SK-N-SH (cell line): ENCODE measurements at regions not wholly inside any gene's neighbourhood (a gene's known extent, or its start where the extent isn't known, plus 50 kb on each side); places are given as distances from the start of the nearest gene placed in this dataset.

Experiments
- CTCF ChIA-PET: fragments of 300-600, 350-600 bp; formaldehyde crosslinking; extraction: SDS; loops from one replicate; lab custom pipeline; 2021; lab: Yijun Ruan, JAX
- POLR2A ChIA-PET: fragments of 350-600 bp; sonication (Branson Sonifier 250); formaldehyde crosslinking; extraction: SDS; loops from one replicate; lab custom pipeline; 2020; ENCODE audit warnings: antibody characterized with exemption, inconsistent platforms; lab: Yijun Ruan, JAX
- DNase-seq: peaks from one replicate; pipeline ENCODE4 v3.0.0; 2012
- H2AFZ ChIP-seq: fragments of 200-600 bp; sonication (generic); 2 replicates; pipeline ENCODE4 v1.8.1; 2016; ENCODE audit warnings: antibody characterized with exemption, mild to moderate bottlenecking, low read depth
- H3F3A ChIP-seq: fragments of 200-600 bp; sonication (generic); replicated peaks from 2 replicates; pipeline ENCODE3; 2016; ENCODE audit warnings: antibody characterized with exemption, mild to moderate bottlenecking; ENCODE audit not compliant: insufficient read depth
- H3K27ac ChIP-seq, 2 experiments: fragments of 200-500 bp in 1 of 2; fragments of 200-600 bp in 1 of 2; sonication (Bioruptor generic) in 1 of 2; sonication (generic), shearing (Covaris generic) in 1 of 2; 2 replicates each; pipeline versions ENCODE4 v1.5.1 to v1.6.1; 2014 to 2016; ENCODE audit warnings: low read depth in 2 of 2, inconsistent platforms in 1 of 2, low read length in 1 of 2, mild to moderate bottlenecking in 1 of 2, mixed read lengths in 1 of 2
- H3K27me3 ChIP-seq: fragments of 200-600 bp; sonication (generic), shearing (Covaris generic); 2 replicates; pipeline ENCODE4 v1.6.1; 2016; ENCODE audit warnings: mixed run types; ENCODE audit not compliant: insufficient read depth
- H3K36me3 ChIP-seq, 2 experiments: fragments of 200-500 bp in 1 of 2; fragments of 200-600 bp in 1 of 2; sonication (Bioruptor generic) in 1 of 2; sonication (generic) in 1 of 2; replicated peaks in 1 of 2; 2 replicates each; pipeline versions ENCODE3 to v1.5.1; 2014 to 2016; ENCODE audit warnings: low read length in 1 of 2, mild to moderate bottlenecking in 1 of 2; ENCODE audit not compliant: insufficient read depth in 2 of 2, control insufficient read depth in 1 of 2
- H3K4me1 ChIP-seq, 2 experiments: fragments of 200-500 bp in 1 of 2; fragments of 200-600 bp in 1 of 2; sonication (Bioruptor generic) in 1 of 2; sonication (generic), shearing (Covaris generic) in 1 of 2; 2 replicates each; pipeline versions ENCODE4 v1.5.1 to v1.6.1; 2014 to 2016; ENCODE audit warnings: low read depth in 1 of 2, low read length in 1 of 2, mixed run types in 1 of 2; ENCODE audit not compliant: insufficient read depth in 2 of 2, control insufficient read depth in 1 of 2
- H3K4me2 ChIP-seq: fragments of 200-600 bp; sonication (generic), shearing (Covaris generic); 2 replicates; pipeline ENCODE4 v1.6.1; 2017; ENCODE audit warnings: mixed run types
- H3K4me3 ChIP-seq, 2 experiments: fragments of 200-500 bp in 1 of 2; fragments of 200-600 bp in 1 of 2; sonication (Bioruptor generic) in 1 of 2; sonication (generic), shearing (Covaris generic) in 1 of 2; 2 replicates each; pipeline versions ENCODE4 v1.5.1 to v1.8.1; 2014 to 2016; ENCODE audit warnings: low read depth in 2 of 2, inconsistent platforms in 1 of 2, low read length in 1 of 2, mild to moderate bottlenecking in 1 of 2, mixed read lengths in 1 of 2, moderate library complexity in 1 of 2
- H3K79me2 ChIP-seq: fragments of 200-600 bp; sonication (generic); 2 replicates; pipeline ENCODE4 v1.8.1; 2017; ENCODE audit warnings: mild to moderate bottlenecking; ENCODE audit not compliant: insufficient read depth
- H3K9ac ChIP-seq: fragments of 200-600 bp; sonication (generic); 2 replicates; pipeline ENCODE4 v1.6.1; 2017; ENCODE audit warnings: mixed run types
- H3K9me2 ChIP-seq: fragments of 200-600 bp; sonication (generic); 2 replicates; pipeline ENCODE4 v1.6.1; 2017; ENCODE audit warnings: mixed run types
- H3K9me3 ChIP-seq: fragments of 200-600 bp; sonication (generic); 2 replicates; pipeline ENCODE4 v1.6.1; 2017; ENCODE audit warnings: mixed run types, mild to moderate bottlenecking, moderate library complexity
- H4K20me1 ChIP-seq: fragments of 200-600 bp; sonication (generic); 2 replicates; pipeline ENCODE4 v1.6.1; 2017; ENCODE audit warnings: mild to moderate bottlenecking, mixed run types; ENCODE audit not compliant: insufficient read depth
- CHD2 ChIP-seq: fragments of 150-350 bp; IDR thresholded peaks from 2 replicates; pipeline ENCODE4 v1.6.1; 2018; ENCODE audit warnings: low read length; ENCODE audit not compliant: partially characterized antibody
- CTCF ChIP-seq: fragments of 200-600 bp; sonication (generic); IDR thresholded peaks from 2 replicates; pipeline ENCODE4 v1.6.1; 2017; ENCODE audit warnings: antibody characterized with exemption, mild to moderate bottlenecking, moderate library complexity
- EP300 ChIP-seq, 2 experiments: IDR thresholded peaks; 2 replicates each; pipeline versions ENCODE4 v1.4.0 to v1.6.1; 2012; ENCODE audit warnings: borderline replicate concordance in 1 of 2, low read depth in 1 of 2, low read length in 1 of 2
- EZH2phosphoT487 ChIP-seq: fragments of 200-600 bp; sonication (generic); IDR thresholded peaks from 2 replicates; pipeline ENCODE4 v1.6.1; 2017; ENCODE audit warnings: low read depth, mixed run types, mild to moderate bottlenecking, antibody characterized with exemption, moderate library complexity, borderline replicate concordance
- FOSL2 ChIP-seq: IDR thresholded peaks from 2 replicates; pipeline ENCODE4 v1.4.0; 2012; ENCODE audit warnings: low read depth, mild to moderate bottlenecking, moderate library complexity, borderline replicate concordance
- FOXJ3 ChIP-seq: sonication (generic); formaldehyde crosslinking; IDR thresholded peaks from 2 replicates; pipeline ENCODE4 v1.5.1; 2020; ENCODE audit warnings: mild to moderate bottlenecking, missing genetic modification reagents
- FOXM1 ChIP-seq: IDR thresholded peaks from 2 replicates; pipeline ENCODE4 v1.4.0; 2012; ENCODE audit warnings: low read depth, mild to moderate bottlenecking
- GABPA ChIP-seq: IDR thresholded peaks from 2 replicates; pipeline ENCODE4 v1.4.0; 2012; ENCODE audit warnings: low read depth, mild to moderate bottlenecking
- GATA2 ChIP-seq: sonication (generic); formaldehyde crosslinking; IDR thresholded peaks from 2 replicates; pipeline ENCODE4 v1.5.0; 2020; ENCODE audit warnings: mild to moderate bottlenecking, missing genetic modification reagents
- JUND ChIP-seq: IDR thresholded peaks from 2 replicates; pipeline ENCODE4 v1.4.0; 2012
- MEF2A ChIP-seq: IDR thresholded peaks from 2 replicates; pipeline ENCODE4 v1.4.0; 2012; ENCODE audit warnings: low read depth, borderline replicate concordance
- MXI1 ChIP-seq: IDR thresholded peaks from 2 replicates; pipeline ENCODE4 v1.6.1; 2012; ENCODE audit warnings: mild to moderate bottlenecking, low read depth, low read length, improper control_type of control experiment
- NFIC ChIP-seq: IDR thresholded peaks from 2 replicates; pipeline ENCODE4 v1.4.0; 2012; ENCODE audit warnings: borderline replicate concordance
- PBX3 ChIP-seq: IDR thresholded peaks from 2 replicates; pipeline ENCODE4; 2012
- POLR2AphosphoS5 ChIP-seq: IDR thresholded peaks from 2 replicates; pipeline ENCODE4 v1.6.1; 2012; ENCODE audit warnings: low read depth, low read length
- RCOR1 ChIP-seq: fragments of 150-350 bp; IDR thresholded peaks from 2 replicates; pipeline ENCODE4 v1.6.1; 2017; ENCODE audit warnings: antibody characterized with exemption, low read length
- RXRA ChIP-seq: IDR thresholded peaks from 2 replicates; pipeline ENCODE4 v1.4.0; 2012; ENCODE audit warnings: low read depth, mild to moderate bottlenecking, borderline replicate concordance
- SMC3 ChIP-seq: IDR thresholded peaks from 2 replicates; pipeline ENCODE4 v1.6.1; 2012; ENCODE audit warnings: low read depth, low read length, improper control_type of control experiment
- TAF1 ChIP-seq: IDR thresholded peaks from 2 replicates; pipeline ENCODE4 v1.6.1; 2012; ENCODE audit warnings: low read depth, mild to moderate bottlenecking, low read length, moderate library complexity, borderline replicate concordance
- TCF12 ChIP-seq: IDR thresholded peaks from 2 replicates; pipeline ENCODE4 v1.4.0; 2012
- TEAD4 ChIP-seq: IDR thresholded peaks from 2 replicates; pipeline ENCODE4 v1.4.0; 2012; ENCODE audit warnings: mild to moderate bottlenecking, borderline replicate concordance; ENCODE audit not compliant: insufficient read depth
- ZBTB33 ChIP-seq: IDR thresholded peaks from 2 replicates; pipeline ENCODE4 v1.4.0; 2012; ENCODE audit warnings: low read depth, borderline replicate concordance
- WGBS: methylation state at CpG from one replicate; pipeline ENCODE4 v1.1.6; 2017; ENCODE audit warnings: low lambda C conversion rate; 5-methylcytosine and 5-hydroxymethylcytosine counted together
- TF ChIP-seq, protein P1 (sequence below): fragments of 150-350 bp; IDR thresholded peaks from 2 replicates; pipeline ENCODE4 v1.6.1; 2016; ENCODE audit warnings: mild to moderate bottlenecking, low read depth, low read length
- TF ChIP-seq, protein P2 (sequence below): IDR thresholded peaks from 2 replicates; pipeline ENCODE4 v1.4.0; 2012; ENCODE audit warnings: low read depth, borderline replicate concordance
- TF ChIP-seq, protein P3 (sequence below): IDR thresholded peaks from 2 replicates; pipeline ENCODE4 v1.4.0; 2012; ENCODE audit warnings: low read depth

DNA sequence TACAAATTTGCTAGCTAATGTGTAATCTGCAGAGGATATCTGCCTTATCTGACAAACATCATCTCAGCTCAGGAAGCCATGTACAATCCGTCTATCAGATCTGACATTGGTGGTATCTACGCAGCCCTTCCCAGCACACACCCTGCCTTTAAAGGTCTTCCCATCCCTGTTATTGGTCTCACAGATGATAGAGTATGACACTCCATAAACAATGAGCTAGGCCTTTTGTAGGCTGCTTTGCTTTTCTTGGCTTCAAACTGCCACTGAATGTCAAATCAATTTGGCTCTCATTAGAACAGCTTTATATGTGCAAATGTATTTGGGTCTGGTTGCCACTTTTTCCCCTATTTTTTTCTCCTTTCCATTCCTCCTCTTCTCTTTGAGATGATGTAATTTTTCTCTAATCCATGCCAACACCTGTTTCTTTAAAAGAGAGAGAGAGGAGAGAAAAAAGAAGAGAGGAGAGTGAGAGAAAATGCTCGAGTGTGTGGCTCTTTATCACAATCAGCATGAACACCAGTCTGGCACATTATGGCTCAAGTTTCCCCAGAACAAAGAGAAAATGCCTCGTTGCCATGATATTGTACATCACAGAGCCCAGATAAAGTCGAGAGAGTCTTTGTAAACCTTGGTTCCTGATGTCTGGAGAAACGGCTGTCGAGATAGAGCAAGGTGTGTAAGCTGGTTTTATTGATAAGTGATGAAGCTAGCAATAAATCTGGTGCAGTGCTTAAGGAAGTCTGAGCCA, 80.8 kb upstream of the DPH6 start:
- Histone ChIP-seq H3K79me2 (no peaks in the 10 kb centered on the region), H3K27ac (peak overlapping the region; percentile 38 to 72; a peak in 3 of 4 replicates), H3F3A (peaks cover 9% of the 10 kb centered on the region), H2AFZ (no peak overlapping the region), H3K4me1 (peaks cover 0 to 11% of the 10 kb centered on the region in 2 experiments; a peak in 3 of 4 replicates), H3K9me3 (no peaks in the 10 kb centered on the region), H4K20me1 (no peaks in the 10 kb centered on the region), H3K9ac (no peak overlapping the region), H3K9me2 (no peaks in the 10 kb centered on the region), H3K36me3 (no peaks in the 10 kb centered on the region), H3K27me3 (no peaks in the 10 kb centered on the region), H3K4me2 (peak overlapping the region; percentile 25; the same call in 1 of the 2 replicates), H3K4me3 (no peak overlapping the region)
- DNase-seq, result peak; percentile 1
- POLR2A ChIA-PET, result no interaction called here
- 39% methylated on average over 7 of the region's 7 CpGs for WGBS
- CTCF ChIA-PET, result interaction anchor here (1.3 to 2.0 kb wide), 4 partner anchors 8 to 16 kb away, joined by 3 to 6 read pairs (median 4); no protein-coding TSS in a partner anchor
- TF ChIP-seq JUND (peak; percentile 64), FOXJ3 (no peak), TAF1 (no peak), TEAD4 (peak; percentile 20; the same call in 1 of the 2 replicates), GATA2 (CRISPR knock-in tag) (peak; percentile 28; the same call in 1 of the 2 replicates), RXRA (no peak), POLR2AphosphoS5 (peak; percentile 55), EZH2phosphoT487 (no peak), FOXM1 (0 out of 2 replicates have a peak, but pooled peaks have one; percentile 50), SMC3 (no peak), CHD2 (no peak), MEF2A (no peak), PBX3 (peak; percentile 91), EP300 (IDR thresholded peaks at IDR 0.05; ENCODE audit: borderline replicate concordance in 1 of 2, low read depth in 1 of 2, low read length in 1 of 2) (peak; percentile 17 to 70; a peak in 1 of 4 replicates), ZBTB33 (peak; percentile 37; the same call in 1 of the 2 replicates), TCF12 (peak; percentile 78), NFIC (peak; percentile 85), GABPA (no peak), FOSL2 (no peak), RCOR1 (no peak), CTCF (no peak), MXI1 (no peak)
- TF ChIP-seq, protein P1, sequence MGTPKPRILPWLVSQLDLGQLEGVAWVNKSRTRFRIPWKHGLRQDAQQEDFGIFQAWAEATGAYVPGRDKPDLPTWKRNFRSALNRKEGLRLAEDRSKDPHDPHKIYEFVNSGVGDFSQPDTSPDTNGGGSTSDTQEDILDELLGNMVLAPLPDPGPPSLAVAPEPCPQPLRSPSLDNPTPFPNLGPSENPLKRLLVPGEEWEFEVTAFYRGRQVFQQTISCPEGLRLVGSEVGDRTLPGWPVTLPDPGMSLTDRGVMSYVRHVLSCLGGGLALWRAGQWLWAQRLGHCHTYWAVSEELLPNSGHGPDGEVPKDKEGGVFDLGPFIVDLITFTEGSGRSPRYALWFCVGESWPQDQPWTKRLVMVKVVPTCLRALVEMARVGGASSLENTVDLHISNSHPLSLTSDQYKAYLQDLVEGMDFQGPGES, result no peak
- TF ChIP-seq, protein P2, sequence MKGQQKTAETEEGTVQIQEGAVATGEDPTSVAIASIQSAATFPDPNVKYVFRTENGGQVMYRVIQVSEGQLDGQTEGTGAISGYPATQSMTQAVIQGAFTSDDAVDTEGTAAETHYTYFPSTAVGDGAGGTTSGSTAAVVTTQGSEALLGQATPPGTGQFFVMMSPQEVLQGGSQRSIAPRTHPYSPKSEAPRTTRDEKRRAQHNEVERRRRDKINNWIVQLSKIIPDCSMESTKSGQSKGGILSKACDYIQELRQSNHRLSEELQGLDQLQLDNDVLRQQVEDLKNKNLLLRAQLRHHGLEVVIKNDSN, result no peak
- TF ChIP-seq, protein P3, sequence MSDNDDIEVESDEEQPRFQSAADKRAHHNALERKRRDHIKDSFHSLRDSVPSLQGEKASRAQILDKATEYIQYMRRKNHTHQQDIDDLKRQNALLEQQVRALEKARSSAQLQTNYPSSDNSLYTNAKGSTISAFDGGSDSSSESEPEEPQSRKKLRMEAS, result no peak
